Suprapubic skin (tissue), 4 donors: ENCODE measurements at regions not wholly inside any gene's neighbourhood (a gene's known extent, or its start where the extent isn't known, plus 50 kb on each side); places are given as distances from the start of the nearest gene placed in this dataset.

Source experiments
- DNase-seq, 2 donors: peaks; one replicate each; pipeline ENCODE4 v3.0.0-alpha.2; 2019; ENCODE audit warnings: low spot score in 2 of 2
- H3K27ac ChIP-seq: fragments of 200-600 bp; sonication (generic); one replicate; pipeline ENCODE4 v1.5.1; 2019
- H3K27me3 ChIP-seq: fragments of 200-600 bp; sonication (generic); one replicate; pipeline ENCODE4 v1.5.1; 2019
- H3K36me3 ChIP-seq: fragments of 200-600 bp; sonication (generic); one replicate; pipeline ENCODE4 v1.5.1; 2019
- H3K4me1 ChIP-seq: fragments of 200-600 bp; sonication (generic); one replicate; pipeline ENCODE4 v1.5.1; 2019
- H3K4me3 ChIP-seq: fragments of 200-600 bp; sonication (generic); one replicate; pipeline ENCODE4 v1.5.1; 2019; ENCODE audit warnings: mild to moderate bottlenecking
- H3K9me3 ChIP-seq: fragments of 200-600 bp; sonication (generic); one replicate; pipeline ENCODE4 v1.5.1; 2019
- CTCF ChIP-seq, 2 donors: fragments of 200-600 bp in 1 of 2; fragments of 450-650 bp in 1 of 2; sonication (generic) in 1 of 2; IDR thresholded peaks; one replicate each; pipeline ENCODE4 v1.5.1; 2016 to 2019; ENCODE audit warnings: antibody characterized with exemption in 2 of 2, mild to moderate bottlenecking in 1 of 2, moderate library complexity in 1 of 2
- EP300 ChIP-seq: sonication (generic); formaldehyde crosslinking; IDR thresholded peaks from one replicate; pipeline ENCODE4 v1.6.1; 2017; ENCODE audit warnings: antibody characterized with exemption
- POLR2A ChIP-seq, 2 donors: fragments of 450-650 bp; IDR thresholded peaks; one replicate each; pipeline ENCODE4 v1.6.1; 2017; ENCODE audit warnings: antibody characterized with exemption in 2 of 2, mild to moderate bottlenecking in 2 of 2, moderate library complexity in 2 of 2
- POLR2AphosphoS5 ChIP-seq, 3 donors: sonication (generic); formaldehyde crosslinking; IDR thresholded peaks; one replicate each; pipeline ENCODE4 v1.6.1; 2017; ENCODE audit warnings: antibody characterized with exemption in 3 of 3
- WGBS: methylation state at CpG from one replicate; pipeline ENCODE4 v1.1.5; 2018; 5-methylcytosine and 5-hydroxymethylcytosine counted together

DNA sequence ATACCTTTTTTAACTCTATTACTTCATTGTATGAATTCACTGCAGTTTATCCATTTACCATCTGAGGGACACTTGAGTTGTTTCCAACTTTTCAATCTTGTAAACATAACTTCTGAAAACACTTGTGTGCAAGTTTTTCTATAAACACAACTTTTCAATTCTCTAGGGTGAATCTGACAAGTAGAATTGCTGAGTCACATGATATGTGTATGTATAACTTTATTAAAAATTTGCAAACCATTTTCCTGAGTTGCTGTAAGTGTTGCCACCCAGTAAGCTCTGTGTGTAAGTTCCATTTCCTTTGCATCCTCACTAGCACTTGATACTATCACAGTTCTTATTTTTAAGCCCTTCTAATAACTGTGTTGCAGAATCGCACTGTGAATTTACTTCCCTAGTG is 1415.6 kb upstream of the ATXN8OS start:
- TF ChIP-seq CTCF (IDR thresholded peaks at IDR 0.05), result no peak
- no peak for TF ChIP-seq POLR2AphosphoS5 (IDR thresholded peaks at IDR 0.05)
- no peak for TF ChIP-seq POLR2A (IDR thresholded peaks at IDR 0.05)
- no peak for TF ChIP-seq EP300
- Histone ChIP-seq H3K27me3 (no peaks in the 10 kb centered on the region), H3K4me3 (no peak overlapping the region), H3K36me3 (no peaks in the 10 kb centered on the region), H3K9me3 (no peaks in the 10 kb centered on the region), H3K27ac (no peak overlapping the region), H3K4me1 (no peaks in the 10 kb centered on the region)
- no peak for DNase-seq
- 100% methylated on average over 1 of the region's 1 CpG for WGBS

DNA sequence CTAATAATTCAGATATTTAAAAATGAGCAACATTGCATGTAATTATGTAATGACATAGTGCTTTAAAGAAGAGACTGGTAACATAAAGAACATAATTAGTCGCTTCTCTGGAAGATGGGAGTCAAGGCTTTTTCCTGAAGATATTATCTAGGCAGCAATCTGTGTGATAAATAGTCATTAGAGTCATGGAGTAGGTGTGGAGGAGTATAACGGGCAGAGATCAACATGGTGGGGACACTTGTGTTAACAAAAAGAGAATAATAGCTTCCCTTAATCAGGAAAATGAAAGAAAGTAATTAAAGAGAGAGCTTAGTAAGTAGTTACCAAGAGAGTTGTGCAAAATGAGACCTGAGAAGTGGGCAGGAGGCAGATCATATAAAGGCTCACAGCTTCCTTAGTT is 1417.1 kb upstream of the ATXN8OS start:
- DNase-seq, result no peak
- WGBS, result 59% methylated on average over 2 of the region's 2 CpGs
- Histone ChIP-seq H3K27ac (no peak overlapping the region), H3K4me1 (no peaks in the 10 kb centered on the region), H3K4me3 (no peak overlapping the region), H3K9me3 (no peaks in the 10 kb centered on the region), H3K36me3 (no peaks in the 10 kb centered on the region), H3K27me3 (no peaks in the 10 kb centered on the region)
- no peak for TF ChIP-seq EP300
- no peak for TF ChIP-seq POLR2A (IDR thresholded peaks at IDR 0.05)
- TF ChIP-seq CTCF (IDR thresholded peaks at IDR 0.05), result no peak
- no peak for TF ChIP-seq POLR2AphosphoS5 (IDR thresholded peaks at IDR 0.05)

GRCh38 chr13:68676513-68677115 is 1431.0 kb upstream of the ATXN8OS start:
- Histone ChIP-seq H3K27ac (no peak overlapping the region), H3K36me3 (no peaks in the 10 kb centered on the region), H3K9me3 (no peaks in the 10 kb centered on the region), H3K4me1 (no peaks in the 10 kb centered on the region), H3K27me3 (no peaks in the 10 kb centered on the region), H3K4me3 (no peak overlapping the region)
- TF ChIP-seq CTCF (IDR thresholded peaks at IDR 0.05) (no peak), EP300 (no peak)
- no peak for DNase-seq
- 67% methylated on average over 2 of the region's 2 CpGs for WGBS

- TF ChIP-seq POLR2A (IDR thresholded peaks at IDR 0.05) (no peak), EP300 (no peak), POLR2AphosphoS5 (IDR thresholded peaks at IDR 0.05) (no peak), CTCF (IDR thresholded peaks at IDR 0.05) (no peak)
- WGBS, result 40% methylated on average over 2 of the region's 2 CpGs
- Histone ChIP-seq H3K9me3 (no peaks in the 10 kb centered on the region), H3K27me3 (no peaks in the 10 kb centered on the region), H3K4me3 (no peak overlapping the region), H3K27ac (no peak overlapping the region), H3K4me1 (no peaks in the 10 kb centered on the region), H3K36me3 (no peaks in the 10 kb centered on the region)
- DNase-seq, result no peak
Observed at GRCh38 chr13:68675209-68675608, 1432.4 kb upstream of the ATXN8OS start.

DNA sequence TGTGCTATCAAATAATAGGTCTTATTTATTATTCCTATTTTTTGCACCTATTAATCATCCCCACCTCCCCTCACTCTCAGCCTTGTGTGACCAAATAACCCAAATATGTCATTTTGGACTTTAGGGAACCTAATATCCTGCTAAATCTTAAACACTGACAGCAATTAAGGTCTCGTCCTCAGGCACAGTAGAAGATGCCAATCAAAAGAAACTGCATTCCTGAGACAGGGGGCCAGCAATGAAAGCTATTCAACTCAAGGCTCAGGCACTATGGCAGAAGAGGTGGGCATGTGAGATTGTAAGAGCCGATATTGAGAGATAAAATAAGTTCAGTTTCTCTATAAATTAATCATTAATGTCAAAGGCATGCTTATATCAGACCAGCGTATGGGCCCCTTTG is 1437.7 kb upstream of the PCDH9 start:
- TF ChIP-seq EP300 (no peak), CTCF (IDR thresholded peaks at IDR 0.05) (no peak), POLR2A (IDR thresholded peaks at IDR 0.05) (no peak), POLR2AphosphoS5 (IDR thresholded peaks at IDR 0.05) (no peak)
- 59% methylated on average over 3 of the region's 3 CpGs for WGBS
- DNase-seq, result no peak
- no peaks in the 10 kb centered on the region for H3K4me1 ChIP-seq
- no peaks in the 10 kb centered on the region for H3K9me3 ChIP-seq
- no peaks in the 10 kb centered on the region for H3K27me3 ChIP-seq
- no peaks in the 10 kb centered on the region for H3K36me3 ChIP-seq
- no peak overlapping the region for H3K27ac ChIP-seq
- no peak overlapping the region for H3K4me3 ChIP-seq
